Osteocyte (in vitro differentiated cells): ENCODE measurements at regions not wholly inside any gene's neighbourhood (a gene's known extent, or its start where the extent isn't known, plus 50 kb on each side); places are given as distances from the start of the nearest gene placed in this dataset.
A peak's percentile ranks its signal among the peaks of the same experiment; 100 is the strongest.

Source experiments
- DNase-seq: peaks from one replicate; pipeline ENCODE4 v3.0.0; 2021; ENCODE audit warnings: mixed read lengths; ENCODE audit not compliant: unreplicated experiment; ENCODE audit errors: extremely low spot score
- H3K27ac Mint-ChIP-seq: one replicate; pipeline ENCODE4 v1.8.0; 2021; ENCODE audit warnings: mild to moderate bottlenecking, mixed read lengths; ENCODE audit not compliant: unreplicated experiment
- H3K27me3 Mint-ChIP-seq: one replicate; pipeline ENCODE4 v1.8.0; 2021; ENCODE audit warnings: mixed read lengths; ENCODE audit not compliant: unreplicated experiment
- H3K36me3 Mint-ChIP-seq: one replicate; pipeline ENCODE4 v1.8.0; 2021; ENCODE audit warnings: mixed read lengths; ENCODE audit not compliant: unreplicated experiment
- H3K4me1 Mint-ChIP-seq: one replicate; pipeline ENCODE4 v1.8.0; 2021; ENCODE audit warnings: mixed read lengths; ENCODE audit not compliant: unreplicated experiment
- H3K4me3 Mint-ChIP-seq: one replicate; pipeline ENCODE4 v1.8.0; 2021; ENCODE audit warnings: mild to moderate bottlenecking, moderate library complexity, mixed read lengths; ENCODE audit not compliant: unreplicated experiment
- H3K9me3 Mint-ChIP-seq: one replicate; pipeline ENCODE4 v1.8.0; 2021; ENCODE audit warnings: mixed read lengths; ENCODE audit not compliant: unreplicated experiment
- CTCF ChIP-seq: fragments of 200-600 bp; sonication (generic); IDR thresholded peaks from 2 replicates; pipeline ENCODE4 v1.5.0; 2021; ENCODE audit warnings: antibody characterized with exemption, mild to moderate bottlenecking, moderate library complexity

GRCh38 chr14:21749306-21749868 is 75.8 kb upstream of the OR4E1 start:
- H3K27ac Mint-ChIP-seq = no peak overlapping the region
- peaks cover 20% of the 10 kb centered on the region for H3K27me3 Mint-ChIP-seq
- H3K4me3 Mint-ChIP-seq = no peak overlapping the region
- H3K9me3 Mint-ChIP-seq = no peaks in the 10 kb centered on the region
- no peaks in the 10 kb centered on the region for H3K4me1 Mint-ChIP-seq
- no peak for DNase-seq
- no peaks in the 10 kb centered on the region for H3K36me3 Mint-ChIP-seq
- no peak for TF ChIP-seq CTCF

GRCh38 chr14:21748869-21749303 is 75.3 kb upstream of the OR4E1 start:
- DNase-seq = no peak
- Mint-ChIP-seq H3K27me3 (peaks cover 20% of the 10 kb centered on the region), H3K4me3 (no peak overlapping the region)

DNA sequence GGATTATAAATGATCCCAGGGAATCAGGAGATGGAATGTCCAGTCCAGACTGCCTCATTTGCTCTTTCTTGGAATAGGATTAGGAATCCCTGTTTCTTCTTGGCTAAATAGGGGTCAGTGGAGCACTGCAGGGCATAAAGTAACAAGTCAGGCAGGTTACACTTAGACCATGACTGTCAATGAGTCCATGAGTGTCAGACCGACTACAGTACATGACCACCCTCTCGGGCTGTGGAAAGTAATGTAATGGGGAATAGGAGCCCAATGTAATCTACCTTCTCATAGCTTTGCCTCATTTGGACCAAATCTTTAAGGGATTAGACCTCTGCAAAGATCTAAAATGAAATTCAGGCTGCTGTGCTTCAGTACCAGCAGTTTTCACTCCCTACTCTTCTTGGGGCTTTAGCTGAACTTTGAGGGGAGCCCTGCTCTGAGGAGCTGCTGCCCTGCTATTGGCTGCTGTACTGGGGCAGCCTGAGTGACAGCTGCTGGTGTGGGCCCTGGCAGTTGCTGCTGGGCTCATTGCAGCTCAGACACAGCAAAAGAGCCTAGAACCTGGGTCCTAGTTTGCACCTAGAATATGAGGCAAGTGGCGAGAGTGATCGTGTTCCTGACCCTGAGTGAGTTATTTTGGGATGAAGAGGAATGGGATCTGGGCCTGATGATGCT is 62.2 kb upstream of the OR4E1 start:
- Mint-ChIP-seq H3K36me3 (no peaks in the 10 kb centered on the region), H3K4me3 (no peak overlapping the region), H3K4me1 (no peaks in the 10 kb centered on the region), H3K27ac (no peak overlapping the region), H3K27me3 (peaks cover 26% of the 10 kb centered on the region), H3K9me3 (no peaks in the 10 kb centered on the region)
- DNase-seq = no peak
- TF ChIP-seq CTCF = no peak

More at GRCh38 chr14:21748869-21749303, 75.3 kb upstream of the OR4E1 start:
- no peak overlapping the region for H3K27ac Mint-ChIP-seq
- H3K36me3 Mint-ChIP-seq = no peaks in the 10 kb centered on the region
- no peaks in the 10 kb centered on the region for H3K4me1 Mint-ChIP-seq
- H3K9me3 Mint-ChIP-seq = no peaks in the 10 kb centered on the region
- TF ChIP-seq CTCF = peak; percentile 61

GRCh38 chr14:21735200-21735599 is 61.6 kb upstream of the OR4E1 start:
- Mint-ChIP-seq H3K4me1 (no peaks in the 10 kb centered on the region), H3K36me3 (no peaks in the 10 kb centered on the region), H3K27ac (no peak overlapping the region), H3K27me3 (peaks cover 23% of the 10 kb centered on the region), H3K4me3 (no peak overlapping the region), H3K9me3 (no peaks in the 10 kb centered on the region)
- no peak for TF ChIP-seq CTCF
- DNase-seq = no peak

DNA sequence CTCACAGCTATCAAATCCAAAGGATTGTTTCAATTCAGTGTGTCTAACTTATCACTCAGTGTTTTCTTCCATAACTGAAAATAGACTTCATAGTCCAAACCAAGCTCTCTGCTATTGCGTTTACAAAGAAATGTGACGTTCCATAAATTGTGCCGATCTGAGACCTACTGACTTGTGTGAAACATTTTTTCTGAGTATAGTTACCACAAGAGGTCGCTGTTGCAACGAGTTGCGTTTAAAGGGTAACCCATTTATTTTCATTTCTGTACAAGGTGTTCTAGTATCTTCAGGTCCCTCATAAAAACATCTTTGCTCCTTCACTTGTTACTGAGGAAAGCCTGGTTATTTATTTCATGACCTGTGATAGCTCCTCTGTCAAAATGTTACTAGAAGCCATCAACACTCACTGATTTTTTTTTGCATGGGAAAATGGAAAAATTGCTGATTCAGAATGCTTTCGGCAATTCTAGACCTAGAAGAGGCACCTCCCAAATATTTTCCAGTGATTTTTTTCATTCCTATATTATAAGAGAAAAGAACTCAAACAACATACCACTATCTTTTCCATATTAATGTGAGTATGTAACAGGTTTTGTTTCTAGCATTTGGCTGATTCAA is 60.9 kb upstream of the OR4E1 start:
- H3K9me3 Mint-ChIP-seq = no peaks in the 10 kb centered on the region
- H3K27me3 Mint-ChIP-seq = peaks cover 24% of the 10 kb centered on the region
- TF ChIP-seq CTCF = peak; percentile 57
- no peaks in the 10 kb centered on the region for H3K36me3 Mint-ChIP-seq
- H3K4me3 Mint-ChIP-seq = no peak overlapping the region
- H3K27ac Mint-ChIP-seq = no peak overlapping the region
- no peak for DNase-seq
- H3K4me1 Mint-ChIP-seq = no peaks in the 10 kb centered on the region
